AG10803 (cell line): ENCODE measurements at regions not wholly inside any gene's neighbourhood (a gene's known extent, or its start where the extent isn't known, plus 50 kb on each side); places are given as distances from the start of the nearest gene placed in this dataset.

Experiments
- DNase-seq: peaks from one replicate; pipeline ENCODE4 v3.0.0; 2010; ENCODE audit warnings: low read depth
- H3K4me3 ChIP-seq: 2 replicates; pipeline ENCODE4 v1.5.1; 2011; ENCODE audit warnings: mild to moderate bottlenecking, low read length, control low read depth
- CTCF ChIP-seq: conservative IDR thresholded peaks from 2 replicates; pipeline ENCODE4 v1.5.1; 2011; ENCODE audit warnings: mild to moderate bottlenecking, low read length, control low read depth, inconsistent platforms

GRCh38 chr11:37087650-37088572 is 489.9 kb upstream of the RAG2 start:
- DNase-seq = no peak
- H3K4me3 ChIP-seq = no peak overlapping the region
- TF ChIP-seq CTCF = no peak

- TF ChIP-seq CTCF = no peak
- no peak overlapping the region for H3K4me3 ChIP-seq
- DNase-seq = no peak
These were observed 480.5 kb upstream of the RAG2 start for GRCh38 chr11:37078521-37078920.

GRCh38 chr11:37076866-37077265 is 478.8 kb upstream of the RAG2 start:
- no peak for TF ChIP-seq CTCF
- H3K4me3 ChIP-seq = no peak overlapping the region
- no peak for DNase-seq

GRCh38 chr11:37072538-37073055 is 474.6 kb upstream of the RAG2 start:
- no peak for TF ChIP-seq CTCF
- no peak overlapping the region for H3K4me3 ChIP-seq
- no peak for DNase-seq

- no peak for TF ChIP-seq CTCF
- H3K4me3 ChIP-seq = no peak overlapping the region
- no peak for DNase-seq
These were observed 452.3 kb upstream of the RAG2 start for GRCh38 chr11:37050311-37050710.

- H3K4me3 ChIP-seq = no peak overlapping the region
- DNase-seq = no peak
- no peak for TF ChIP-seq CTCF
These were observed 442.9 kb upstream of the RAG2 start for GRCh38 chr11:37040921-37041320.

GRCh38 chr11:37038911-37039310 is 440.9 kb upstream of the RAG2 start:
- no peak overlapping the region for H3K4me3 ChIP-seq
- no peak for DNase-seq
- no peak for TF ChIP-seq CTCF
